GM23338 (cell line): ENCODE measurements at regions not wholly inside any gene's neighbourhood (a gene's known extent, or its start where the extent isn't known, plus 50 kb on each side); places are given as distances from the start of the nearest gene placed in this dataset.

ENCODE experiments used
- POLR2AphosphoS5 ChIP-seq: IDR thresholded peaks from 2 replicates; pipeline ENCODE4 v1.6.1; 2016; ENCODE audit warnings: antibody characterized with exemption, low read depth
- TF ChIP-seq, protein P1 (sequence below), 2 experiments: fragments of 200-600 bp in 1 of 2; sonication (generic) in 1 of 2; conservative IDR thresholded peaks; 2 replicates each; pipeline versions ENCODE4 v1.5.1 to v1.6.1; 2016 to 2017; ENCODE audit warnings: antibody characterized with exemption in 2 of 2, low read depth in 2 of 2, mild to moderate bottlenecking in 2 of 2, moderate library complexity in 1 of 2

DNA sequence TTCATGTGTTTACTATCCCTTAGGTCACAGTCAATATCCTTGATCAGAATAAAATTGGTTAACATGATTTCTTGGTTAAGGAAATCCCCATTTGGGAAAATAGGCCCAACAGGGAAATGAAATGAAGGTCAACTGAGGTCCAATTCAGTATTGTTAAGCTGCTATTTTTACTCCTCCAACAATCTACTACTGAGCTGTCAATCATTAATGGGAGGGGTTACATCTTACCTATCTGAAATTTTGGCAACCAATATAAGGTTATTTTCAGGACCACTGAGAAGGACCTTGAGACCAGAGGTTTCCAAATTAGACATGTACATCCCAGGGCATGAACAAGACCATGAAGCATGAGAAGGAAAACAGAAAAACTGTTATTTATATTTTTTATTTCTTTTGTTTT, 64.2 kb upstream of the ALG13 start:
- TF ChIP-seq, protein P1, sequence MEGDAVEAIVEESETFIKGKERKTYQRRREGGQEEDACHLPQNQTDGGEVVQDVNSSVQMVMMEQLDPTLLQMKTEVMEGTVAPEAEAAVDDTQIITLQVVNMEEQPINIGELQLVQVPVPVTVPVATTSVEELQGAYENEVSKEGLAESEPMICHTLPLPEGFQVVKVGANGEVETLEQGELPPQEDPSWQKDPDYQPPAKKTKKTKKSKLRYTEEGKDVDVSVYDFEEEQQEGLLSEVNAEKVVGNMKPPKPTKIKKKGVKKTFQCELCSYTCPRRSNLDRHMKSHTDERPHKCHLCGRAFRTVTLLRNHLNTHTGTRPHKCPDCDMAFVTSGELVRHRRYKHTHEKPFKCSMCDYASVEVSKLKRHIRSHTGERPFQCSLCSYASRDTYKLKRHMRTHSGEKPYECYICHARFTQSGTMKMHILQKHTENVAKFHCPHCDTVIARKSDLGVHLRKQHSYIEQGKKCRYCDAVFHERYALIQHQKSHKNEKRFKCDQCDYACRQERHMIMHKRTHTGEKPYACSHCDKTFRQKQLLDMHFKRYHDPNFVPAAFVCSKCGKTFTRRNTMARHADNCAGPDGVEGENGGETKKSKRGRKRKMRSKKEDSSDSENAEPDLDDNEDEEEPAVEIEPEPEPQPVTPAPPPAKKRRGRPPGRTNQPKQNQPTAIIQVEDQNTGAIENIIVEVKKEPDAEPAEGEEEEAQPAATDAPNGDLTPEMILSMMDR (conservative IDR thresholded peaks at IDR 0.05; ENCODE audit: low read depth in 2 of 2), result no peak
- TF ChIP-seq POLR2AphosphoS5, result no peak
